NCI-H1092 treated with DMSO at 0.1 percent for 48 hours (cell line): ENCODE measurements at regions not wholly inside any gene's neighbourhood (a gene's known extent, or its start where the extent isn't known, plus 50 kb on each side); places are given as distances from the start of the nearest gene placed in this dataset.
"Not testable (repeated sequence)": the region's sequence is repeated elsewhere in the genome, so short reads cannot be mapped to it uniquely, and the experiment has no call there.

Experiments used
- DNase-seq: peaks from one replicate; lab custom pipeline; 2025; lab: John Stamatoyannopoulos, UW

DNA sequence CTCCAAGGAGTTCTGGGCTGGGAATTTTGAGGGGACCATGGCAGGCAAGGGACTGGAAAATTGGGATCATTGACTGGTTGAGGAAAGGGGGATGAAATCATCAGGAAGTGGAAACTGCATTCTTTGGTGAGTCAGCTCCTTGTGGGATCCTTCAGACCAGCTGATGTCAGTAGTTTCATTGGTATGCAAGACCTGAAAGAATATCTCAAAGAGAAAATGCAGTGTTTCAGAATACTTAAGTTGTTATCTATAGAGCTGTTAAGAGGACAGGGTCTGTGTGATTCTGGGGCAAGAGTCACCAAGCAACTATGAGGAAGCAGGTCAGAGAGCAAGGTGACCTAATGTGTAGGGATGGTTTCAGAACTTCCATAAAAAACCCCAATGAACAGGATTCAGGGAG, 595.9 kb upstream of the AUTS2 start:
- DNase-seq: no peak

DNA sequence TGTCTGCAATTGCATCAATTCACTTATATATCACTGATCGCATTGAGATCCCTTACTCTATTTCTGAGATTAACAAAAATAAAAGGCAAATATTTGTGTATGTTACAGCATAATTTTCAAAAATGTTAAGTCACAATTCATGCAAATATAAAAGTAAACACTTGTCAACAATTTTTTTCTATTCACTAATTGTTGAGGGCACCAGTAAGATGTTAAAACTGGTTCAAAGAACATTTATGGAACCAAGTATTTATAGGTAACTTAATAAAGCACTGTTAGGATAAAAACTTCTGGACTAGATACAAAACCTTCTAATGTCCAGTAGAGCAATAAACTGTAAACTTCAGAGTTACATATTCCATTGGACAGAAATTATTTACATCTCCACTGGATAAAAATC, 586.1 kb upstream of the AUTS2 start:
- no peak for DNase-seq

DNA sequence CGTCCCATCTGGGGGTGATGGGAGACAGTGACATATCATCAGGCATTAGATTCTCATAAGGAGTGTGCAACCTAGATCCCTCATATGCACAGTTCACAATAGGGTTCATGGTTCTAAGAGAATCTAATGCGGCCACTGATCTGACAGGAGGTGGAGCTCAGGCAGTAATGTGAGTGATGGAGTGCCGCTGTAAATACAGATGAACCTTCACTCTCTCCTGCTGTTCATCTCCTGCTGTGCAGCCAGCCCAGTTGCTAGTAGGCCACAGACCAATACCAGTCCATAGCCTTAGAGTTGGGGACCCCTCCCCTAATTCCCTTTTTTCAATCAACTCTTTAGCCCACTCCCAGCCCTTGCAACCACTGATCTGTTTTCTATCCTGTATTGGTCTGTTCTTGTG, 581.1 kb upstream of the AUTS2 start:
- no peak for DNase-seq

DNA sequence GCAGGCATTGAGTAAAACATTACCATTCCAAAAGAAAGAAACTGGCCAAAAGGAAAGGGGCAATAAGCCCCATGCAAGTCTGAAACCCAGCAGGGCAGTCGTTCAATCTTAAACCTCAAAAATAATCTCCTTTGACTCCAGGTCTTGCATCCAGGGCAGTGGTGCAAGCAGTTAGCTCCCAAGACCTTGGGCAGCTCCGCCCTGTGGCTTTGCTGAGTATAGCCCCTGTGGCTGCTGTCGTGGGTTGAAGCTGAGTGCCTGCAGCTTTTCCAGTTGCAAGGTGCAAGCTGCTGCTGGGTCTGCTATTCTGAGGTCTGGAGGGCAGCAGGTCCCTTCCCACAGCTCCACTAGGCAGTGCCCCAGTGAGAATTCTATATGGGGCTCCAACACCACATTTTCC, 580.1 kb upstream of the AUTS2 start:
- no peak for DNase-seq

DNA sequence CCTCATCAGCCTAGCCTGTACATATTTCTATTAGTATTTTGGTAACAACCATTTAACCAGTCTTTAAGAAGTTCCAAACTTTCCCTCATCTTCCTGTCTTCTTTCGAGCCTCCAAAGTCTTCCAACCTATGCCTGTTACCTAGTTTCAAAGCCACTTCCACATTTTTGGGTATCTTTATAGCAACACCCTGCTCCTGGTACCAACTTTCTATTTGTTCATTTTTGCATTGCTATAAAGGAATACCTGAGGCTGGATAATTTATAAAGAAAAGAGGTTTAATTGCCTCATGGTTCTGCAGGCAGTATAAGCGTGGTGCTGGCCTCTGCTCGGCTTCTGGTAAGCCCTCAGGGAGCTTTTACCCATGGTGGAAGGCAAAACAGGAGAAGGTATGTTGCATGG, 578.8 kb upstream of the AUTS2 start:
- DNase-seq: no peak

DNA sequence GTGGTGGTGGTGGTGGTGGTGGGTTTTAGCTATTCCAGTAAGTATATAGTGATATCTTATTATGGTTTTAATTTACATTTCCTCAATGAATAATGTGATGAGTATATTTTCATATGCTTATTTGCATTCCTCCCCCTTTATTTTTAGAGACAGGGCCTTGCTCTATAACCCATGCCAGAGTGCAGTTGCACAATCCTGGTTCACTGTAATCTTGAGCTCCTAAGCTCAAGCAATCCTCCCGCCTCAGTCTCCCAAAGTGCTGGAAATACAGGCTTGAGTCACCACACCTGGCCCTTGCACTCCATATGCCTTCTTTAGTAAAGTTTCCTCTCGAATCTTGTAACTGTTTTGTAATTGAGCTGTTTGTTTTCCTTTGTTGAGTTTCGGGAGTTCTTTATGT, 577.7 kb upstream of the AUTS2 start:
- no peak for DNase-seq

DNA sequence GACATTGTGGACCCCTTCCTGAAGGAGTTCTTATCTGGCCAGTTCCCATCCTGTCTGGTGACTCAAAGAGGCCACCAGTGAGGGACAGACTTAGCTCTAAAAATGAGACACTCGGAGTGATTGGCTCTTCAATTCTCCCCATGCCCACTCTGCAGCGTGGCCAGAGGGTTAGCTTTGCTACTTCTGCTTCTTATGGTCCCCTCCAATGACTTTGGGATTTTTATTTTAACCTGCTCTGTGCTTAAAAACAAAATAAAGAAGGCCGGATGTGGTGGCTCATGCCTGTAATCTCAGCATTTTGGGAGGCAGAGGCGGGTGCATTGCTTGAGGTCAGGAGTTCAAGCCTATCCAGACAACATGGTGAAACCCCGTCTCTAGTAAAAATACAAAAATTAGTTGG, 573.0 kb upstream of the AUTS2 start:
- no peak for DNase-seq

DNA sequence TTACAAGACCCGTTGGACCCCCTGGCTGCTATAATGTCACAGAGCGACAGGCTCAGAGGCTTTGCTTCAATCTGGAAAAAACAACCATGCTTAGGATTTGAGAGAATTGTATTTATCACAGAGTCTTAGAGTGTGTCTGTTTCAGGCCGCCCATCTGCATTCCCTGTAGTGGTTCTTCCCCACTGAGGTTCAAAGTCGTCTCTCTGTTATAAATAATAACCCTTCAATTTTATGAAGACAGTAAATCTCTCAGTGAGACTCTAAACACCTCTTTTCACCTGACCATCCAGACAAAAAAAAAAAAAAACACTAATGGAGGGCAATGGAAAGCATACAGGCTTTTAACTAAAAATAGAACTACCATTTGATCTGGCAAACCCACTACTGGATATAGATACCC, 565.4 kb upstream of the AUTS2 start:
- DNase-seq: no peak

DNA sequence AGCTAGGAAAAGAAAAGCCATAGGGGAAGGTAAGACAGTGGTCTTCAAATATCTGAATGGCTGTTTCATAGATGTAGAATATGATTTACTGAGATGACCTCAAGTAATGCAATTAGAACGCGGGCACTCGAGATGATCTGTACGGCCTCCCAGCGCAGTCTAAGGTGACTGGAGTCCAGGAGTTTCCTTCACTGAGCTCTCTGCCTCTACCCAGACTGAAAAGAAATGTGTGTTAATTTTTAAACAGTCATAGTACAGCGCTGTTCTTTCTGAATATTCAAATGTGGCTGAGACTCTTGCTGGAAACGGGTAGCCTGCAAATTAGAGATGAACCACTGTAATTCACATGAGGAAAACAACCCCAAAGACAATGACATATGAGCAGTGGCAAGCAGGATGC, 562.4 kb upstream of the AUTS2 start:
- DNase-seq: no peak

DNA sequence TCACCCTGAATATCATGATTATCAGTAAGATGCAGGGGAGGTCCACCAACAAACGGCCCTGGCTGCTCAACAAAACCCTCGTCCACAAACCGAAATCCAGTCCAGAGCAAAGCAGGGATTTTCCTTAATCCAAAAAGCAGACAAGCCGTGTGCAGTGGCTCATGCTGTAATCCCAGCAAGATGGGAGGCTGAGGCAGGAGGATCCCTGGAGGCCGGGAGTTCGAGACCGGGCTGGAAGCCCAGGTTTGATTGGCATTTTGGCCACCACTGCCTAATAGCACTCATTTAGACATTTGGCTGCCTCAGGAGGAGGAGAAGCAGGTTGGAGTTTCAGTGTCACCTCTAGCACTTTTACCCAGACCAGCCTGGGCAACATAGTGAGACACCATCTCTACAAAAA, 562.0 kb upstream of the AUTS2 start:
- no peak for DNase-seq

DNA sequence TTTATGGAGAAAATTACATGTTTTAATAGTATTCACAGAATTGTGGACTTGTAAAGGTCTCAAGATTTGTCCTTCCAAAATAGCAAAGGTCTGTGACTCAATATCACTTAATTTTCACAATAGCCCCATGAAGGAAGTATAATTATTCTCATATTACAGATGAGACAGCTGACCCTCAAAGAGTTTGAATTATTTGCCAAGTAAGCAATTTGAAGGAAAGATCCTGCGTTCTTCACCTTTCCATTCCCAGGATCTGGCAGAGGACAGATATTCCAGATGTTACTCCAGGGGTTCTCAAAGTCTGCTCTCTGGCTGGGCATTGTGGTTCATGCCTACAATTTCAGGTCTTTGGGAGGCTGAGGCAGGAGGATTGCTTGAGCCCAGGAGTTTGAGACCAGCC, 559.4 kb upstream of the AUTS2 start:
- no peak for DNase-seq

DNA sequence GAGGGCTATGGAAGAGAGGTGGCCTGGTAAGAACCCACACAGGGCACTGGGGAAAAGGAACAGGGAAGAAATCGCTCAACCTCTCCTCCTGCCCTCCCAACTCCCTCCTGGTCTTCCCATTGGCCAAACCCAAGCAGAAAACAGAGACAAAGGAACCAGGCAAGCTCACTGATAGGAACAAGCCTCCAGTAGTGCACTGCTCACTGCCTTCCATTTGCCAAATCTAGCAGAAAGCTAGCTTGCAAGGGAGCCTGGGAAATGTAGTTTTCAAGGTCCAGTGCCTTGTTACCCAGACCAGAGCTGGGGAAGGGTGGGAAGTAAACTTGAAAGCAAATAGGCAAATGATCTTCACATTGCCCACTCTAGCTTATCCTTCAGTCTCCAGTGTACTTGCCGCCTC, 556.1 kb upstream of the AUTS2 start:
- DNase-seq: no peak

DNA sequence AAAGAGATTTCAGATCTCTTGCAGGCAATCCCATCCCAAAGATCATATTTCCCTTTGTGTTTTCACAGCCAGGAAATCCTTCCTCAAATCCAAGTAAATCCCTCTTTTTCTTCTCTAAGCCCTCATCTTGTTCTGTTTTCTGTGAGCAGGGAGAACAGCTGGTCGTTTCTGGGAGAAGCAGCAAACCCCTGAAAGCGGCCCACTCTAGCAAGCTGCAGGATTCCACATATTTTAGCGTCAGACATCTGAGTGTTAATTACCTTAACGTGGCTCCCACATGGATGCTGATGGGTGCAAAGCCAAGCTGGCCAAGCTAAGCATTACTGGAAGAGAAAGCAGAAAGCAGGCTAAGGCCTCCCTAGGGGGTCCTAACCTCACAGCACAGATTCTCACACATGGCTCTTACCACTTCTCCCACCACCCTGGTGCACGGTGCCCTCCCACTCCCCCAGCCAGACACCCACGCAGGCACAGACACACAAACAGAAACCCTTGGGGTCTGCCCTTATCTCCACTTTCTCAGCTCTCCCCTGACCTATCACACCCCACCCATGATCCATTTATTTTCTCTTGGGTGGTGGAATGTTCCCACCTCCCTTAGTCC, 551.0 kb upstream of the AUTS2 start:
- DNase-seq: no peak

DNA sequence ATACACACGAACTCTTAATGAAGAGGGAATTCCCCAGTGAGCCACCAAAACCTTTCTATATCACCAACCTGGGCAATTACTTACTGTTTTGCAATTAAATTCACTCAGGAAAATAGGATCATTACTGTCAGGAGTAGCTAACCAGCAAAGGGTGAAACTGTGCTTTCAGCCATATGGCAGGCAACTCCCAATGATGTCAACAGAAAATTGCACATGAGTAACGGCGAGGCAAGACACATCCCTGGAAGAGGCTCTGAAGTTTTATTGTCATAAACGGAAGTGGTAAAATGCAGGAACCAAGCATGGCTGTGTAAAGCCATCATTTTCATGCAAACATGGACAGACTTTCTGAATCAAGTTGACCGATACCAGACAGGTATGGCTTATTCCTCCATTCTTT, 548.9 kb upstream of the AUTS2 start:
- no peak for DNase-seq

DNA sequence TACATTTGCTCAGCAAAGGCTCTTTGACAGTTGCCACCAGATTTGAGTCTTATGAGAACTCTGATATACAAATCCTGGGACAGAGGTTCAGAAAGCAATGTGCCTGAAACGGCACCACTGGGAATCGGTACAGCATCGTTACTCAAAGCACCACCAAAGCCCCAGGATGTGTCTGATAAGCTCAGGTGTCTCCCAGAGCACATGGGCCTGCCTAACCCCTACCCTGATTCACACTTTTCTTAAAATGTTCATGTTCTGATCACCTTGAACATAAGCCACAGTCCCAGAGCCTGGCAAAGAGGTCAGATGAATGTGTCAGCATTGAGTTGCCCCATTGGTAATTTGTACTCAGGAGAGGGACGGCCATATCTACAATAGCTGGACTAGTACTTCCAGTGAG, 545.8 kb upstream of the AUTS2 start:
- no peak for DNase-seq

DNA sequence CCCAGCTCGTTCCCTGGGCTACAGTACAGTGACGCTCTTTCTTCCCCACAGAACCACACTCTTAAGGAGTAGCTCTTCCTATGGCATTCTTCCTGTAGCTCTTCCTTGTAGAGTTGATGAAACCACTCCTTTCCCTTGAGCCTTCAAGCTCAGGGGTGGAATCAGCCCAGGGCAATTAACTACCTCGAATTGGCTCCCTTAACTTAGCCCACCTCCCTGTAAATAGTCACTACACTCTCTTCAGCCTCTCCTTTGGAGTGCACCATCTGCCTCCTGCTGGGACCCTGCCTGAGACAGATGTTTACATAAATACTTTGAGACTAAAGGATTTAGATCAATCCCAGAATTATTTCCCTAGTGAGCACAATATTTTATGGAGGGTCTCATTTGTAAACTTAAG, 537.8 kb upstream of the AUTS2 start:
- no peak for DNase-seq

DNA sequence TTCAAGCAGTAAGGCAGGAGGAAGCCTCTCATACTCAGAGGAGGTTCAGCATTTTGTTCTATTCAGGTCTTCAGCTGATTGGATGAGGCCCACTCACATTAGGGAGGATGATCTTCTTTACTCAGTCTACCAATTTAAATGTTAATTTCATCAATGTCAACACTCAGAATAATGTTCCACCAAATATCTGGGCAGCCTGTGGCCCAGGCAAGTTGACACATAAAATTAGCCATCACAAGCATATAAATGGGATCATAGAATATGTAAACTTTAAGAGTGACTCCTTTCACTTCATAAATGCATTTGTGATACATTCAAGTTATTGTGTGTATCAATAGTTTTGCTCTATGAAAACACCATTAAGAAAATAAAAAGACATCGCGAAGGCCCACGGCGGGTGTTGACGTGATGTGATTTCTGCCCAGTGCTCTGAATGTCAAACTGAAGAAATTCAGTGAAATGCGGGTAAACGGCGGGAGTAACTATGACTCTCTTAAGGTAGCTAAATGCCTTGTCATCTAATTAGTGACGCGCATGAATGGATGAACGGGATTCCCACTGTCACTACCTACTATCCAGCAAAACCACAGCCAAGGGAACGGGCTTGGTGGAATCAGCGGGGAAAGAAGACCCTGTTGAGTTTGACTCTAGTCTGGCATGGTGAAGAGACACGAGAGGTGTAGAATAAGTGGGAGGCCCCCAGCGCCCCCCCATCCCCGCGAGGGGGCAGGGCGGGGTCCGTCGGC, 536.1 kb upstream of the AUTS2 start:
- DNase-seq: no peak

DNA sequence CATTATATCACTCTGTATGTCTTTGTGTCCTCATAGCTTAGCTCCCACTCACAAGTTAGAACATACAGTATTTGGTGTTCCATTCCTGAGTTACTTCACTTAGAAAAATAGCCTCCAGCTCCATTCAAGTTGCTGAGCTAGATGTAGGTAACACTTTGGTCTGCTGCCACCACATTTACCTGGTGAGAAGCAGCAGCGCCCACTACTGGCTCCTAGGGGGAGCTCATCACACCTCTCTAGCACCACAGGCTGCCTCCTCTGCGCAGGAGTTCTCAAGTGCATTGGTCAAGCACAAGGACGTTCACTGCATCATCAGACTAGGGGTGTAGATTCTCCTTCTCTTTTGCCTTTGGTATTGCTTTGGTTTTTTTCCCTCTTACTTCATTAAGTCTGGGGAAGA, 530.9 kb upstream of the AUTS2 start:
- no peak for DNase-seq

DNA sequence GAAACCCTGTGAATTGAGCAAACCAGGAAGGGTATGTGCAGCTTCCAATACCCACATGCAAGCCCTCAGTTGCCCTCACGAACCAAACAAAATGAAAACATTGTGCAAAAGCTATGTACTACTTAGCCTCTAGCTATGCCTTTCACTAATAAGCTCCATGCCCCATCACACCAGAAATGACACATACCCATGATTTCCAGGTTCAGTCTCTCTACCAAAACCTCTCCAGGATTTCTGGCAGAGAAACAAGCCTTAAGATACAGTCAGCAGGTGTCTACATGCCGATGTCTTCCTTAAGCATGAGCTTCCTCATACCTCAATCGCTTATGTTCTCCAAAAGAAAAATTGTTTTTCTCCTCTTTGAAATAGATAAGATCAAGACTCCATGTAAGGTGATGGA, 527.8 kb upstream of the AUTS2 start:
- DNase-seq: no peak

DNA sequence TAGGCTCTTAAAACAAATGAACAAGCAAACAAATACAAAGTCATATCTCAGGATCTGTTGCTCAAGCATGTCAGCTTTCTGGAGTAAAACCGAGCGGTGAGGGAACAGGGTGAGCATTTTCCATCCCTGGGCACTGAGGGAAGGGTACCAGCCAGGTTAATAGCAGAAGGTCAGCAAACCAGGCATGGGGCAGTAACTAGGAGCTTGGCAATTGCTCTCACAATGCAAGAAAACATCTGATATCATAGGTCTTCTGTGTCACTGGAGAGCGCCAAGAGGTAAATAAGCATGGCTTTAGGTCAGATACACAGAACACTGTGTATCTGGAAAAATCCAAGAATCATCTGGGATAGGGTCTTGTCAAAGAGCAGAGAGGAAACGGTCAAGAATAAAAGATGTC, 521.7 kb upstream of the AUTS2 start:
- no peak for DNase-seq

DNA sequence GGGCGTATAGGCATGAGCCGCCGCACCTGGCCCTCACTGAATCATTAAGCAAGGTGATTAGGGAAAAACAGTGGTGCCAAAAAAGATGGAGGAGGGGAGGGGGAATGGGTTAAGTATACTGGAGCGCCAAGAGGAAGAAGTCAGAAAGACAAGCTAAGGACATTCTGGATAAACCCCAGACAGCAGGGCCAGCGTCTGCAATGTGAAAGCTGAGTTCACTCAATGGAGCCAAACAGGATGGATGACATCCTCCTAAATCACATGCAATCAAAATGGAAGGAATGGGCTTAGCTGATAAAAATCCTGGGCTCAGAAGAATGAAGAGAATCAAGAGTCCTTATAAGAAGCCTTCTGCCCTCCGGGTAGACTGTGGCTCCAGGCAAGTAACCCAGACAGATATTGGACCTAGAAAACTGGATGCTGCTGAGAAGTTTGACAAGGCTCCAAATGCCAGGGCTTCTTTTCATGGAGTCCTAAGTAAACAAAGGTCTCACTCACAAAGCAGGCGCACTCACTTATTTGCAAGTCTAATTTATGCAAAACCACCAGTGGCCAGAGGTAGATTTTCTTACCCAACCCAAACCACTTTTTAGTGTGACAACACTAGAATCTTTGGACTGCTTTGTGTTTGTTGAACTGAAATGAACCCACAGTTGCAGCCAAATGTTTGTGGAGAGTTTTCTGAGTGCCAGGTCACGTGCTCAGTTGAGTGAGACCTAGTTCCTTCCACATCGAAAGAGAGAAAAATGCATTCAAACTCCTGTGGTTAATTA, 519.1 kb upstream of the AUTS2 start:
- DNase-seq: no peak

DNA sequence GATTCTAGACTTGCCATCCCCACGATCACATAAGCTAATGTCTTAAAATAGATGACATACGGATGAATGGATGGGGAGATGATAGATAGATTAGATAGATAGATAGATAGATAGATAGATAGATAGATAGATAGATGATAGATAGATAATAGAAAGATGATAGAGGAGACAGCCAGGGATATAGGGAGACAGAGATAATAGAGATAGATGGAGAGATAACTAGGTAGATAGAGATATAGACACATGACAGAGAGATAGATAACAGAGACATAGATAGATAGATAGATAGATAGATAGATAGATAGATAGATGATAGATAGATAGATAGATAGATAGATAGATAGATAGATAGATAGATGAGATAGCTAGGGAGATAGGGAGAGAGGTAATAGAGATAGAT, 511.0 kb upstream of the AUTS2 start:
- DNase-seq: not testable (repeated sequence)

DNA sequence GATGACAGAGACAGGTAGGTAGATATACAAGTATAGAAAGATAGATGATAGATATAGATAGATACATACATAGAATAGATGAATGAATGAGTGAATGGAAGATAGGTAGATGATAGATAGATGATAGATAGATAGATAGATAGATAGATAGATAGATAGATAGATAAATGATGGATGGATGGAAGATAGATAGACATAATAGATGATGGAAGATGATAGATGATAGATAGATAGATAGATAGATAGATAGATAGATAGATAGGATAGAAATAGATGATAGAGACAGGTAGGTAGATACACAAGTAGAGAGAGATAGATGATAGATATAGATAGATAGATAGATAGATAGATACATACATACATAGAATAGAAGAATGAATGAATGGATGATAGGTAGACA, 510.1 kb upstream of the AUTS2 start:
- DNase-seq: no peak

DNA sequence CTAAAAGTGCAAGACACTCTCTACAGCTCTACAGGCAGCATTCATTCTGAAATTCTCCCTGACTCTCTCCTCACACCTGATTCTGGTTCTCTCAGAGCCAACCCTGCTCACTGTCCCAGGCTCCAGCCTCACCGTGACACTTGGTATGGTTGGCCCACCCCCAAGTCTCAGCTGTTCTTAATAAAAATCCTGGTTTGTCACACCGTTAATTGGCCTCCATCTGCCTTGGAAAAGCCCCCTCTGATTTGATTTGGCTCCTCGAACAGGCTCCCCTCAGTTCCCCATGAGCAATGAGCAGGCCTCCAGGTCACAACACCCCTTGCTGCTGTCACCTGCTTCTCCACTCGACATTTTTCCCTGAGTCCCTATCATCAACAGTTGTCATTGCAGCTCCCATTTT, 507.3 kb upstream of the AUTS2 start:
- no peak for DNase-seq
